ENCODE measurements at regions not wholly inside any gene's neighbourhood (a gene's known extent, or its start where the extent isn't known, plus 50 kb on each side); places are given as distances from the start of the nearest gene placed in this dataset.

DNA sequence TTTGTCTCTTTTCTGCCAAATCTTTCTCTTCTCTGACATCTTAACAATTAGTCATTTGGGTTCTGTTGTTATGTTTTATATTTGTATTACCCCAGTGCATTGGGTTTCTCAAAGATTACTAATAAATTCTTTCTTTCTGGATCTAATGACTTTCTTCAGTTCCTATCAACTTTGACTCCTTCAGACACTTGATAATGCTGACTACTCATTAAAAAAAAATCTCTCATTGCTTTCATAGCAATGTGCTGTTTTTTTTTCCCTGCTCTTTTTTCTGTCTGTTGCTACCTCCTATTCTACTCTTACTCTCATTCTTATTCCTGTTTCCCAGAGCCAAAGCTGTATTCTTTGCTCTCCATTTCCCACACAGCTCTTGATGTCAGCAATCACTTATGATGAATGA is 81.3 kb upstream of the MAP3K7 start:
- Histone ChIP-seq H3K27me3 (ENCODE audit: low read depth) (no peaks in the 10 kb centered on the region), H3K4me1 (no peaks in the 10 kb centered on the region), H3K27ac (no peak overlapping the region), H3K36me3 (no peaks in the 10 kb centered on the region), H3K9me3 (no peaks in the 10 kb centered on the region), H3K4me3 (no peak overlapping the region)
- TF ChIP-seq CTCF (IDR thresholded peaks at IDR 0.05): no peak
- intact Hi-C loops (cut with DNase I): no loop called here
- ATAC-seq: no peak
- no peak for DNase-seq

DNA sequence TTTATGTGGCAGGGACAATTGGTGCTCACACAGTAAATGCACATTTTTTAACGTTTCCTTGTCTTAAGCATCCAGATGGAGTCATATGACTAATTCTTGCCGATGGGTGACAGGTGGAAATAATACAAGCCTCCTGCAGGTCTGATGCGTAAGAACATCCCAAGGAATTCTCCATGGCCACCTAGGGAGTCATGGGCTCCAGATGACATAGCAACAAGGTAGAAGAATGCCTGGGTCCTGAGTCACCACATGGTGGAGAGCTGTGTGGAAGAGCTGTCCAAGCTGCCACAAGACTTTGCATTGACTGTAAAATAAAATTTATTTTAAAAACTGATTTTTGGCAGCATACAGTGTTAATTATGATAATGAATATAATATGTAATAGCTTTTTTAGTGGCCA is 77.0 kb upstream of the MAP3K7 start:
- intact Hi-C loops (cut with DNase I): no loop called here

DNA sequence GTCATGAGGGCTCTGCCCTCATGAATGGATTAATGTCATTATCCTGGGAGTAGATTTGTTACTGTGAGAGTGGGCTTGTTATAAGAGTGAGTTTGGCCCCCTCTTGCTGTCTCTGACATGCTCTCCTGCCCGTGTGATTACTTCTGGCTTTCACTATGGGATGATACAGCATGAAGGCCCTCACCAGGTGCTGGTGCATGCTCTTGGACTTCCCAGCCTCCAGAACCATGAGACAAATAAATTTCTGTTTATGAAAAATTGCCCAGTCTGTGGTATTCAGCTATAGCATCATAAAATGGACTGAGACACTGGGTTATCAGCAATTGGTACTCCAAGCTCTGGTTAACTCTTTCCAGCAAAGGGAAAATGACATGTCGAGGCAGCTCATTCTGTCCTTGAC is 76.2 kb upstream of the MAP3K7 start:
- ATAC-seq (no peak), DNase-seq (no peak)
- H3K36me3 ChIP-seq: no peaks in the 10 kb centered on the region
- H3K4me3 ChIP-seq: no peak overlapping the region
- intact Hi-C loops (cut with DNase I): no loop called here
- TF ChIP-seq CTCF (IDR thresholded peaks at IDR 0.05): no peak
- H3K27me3 ChIP-seq (ENCODE audit: low read depth): no peaks in the 10 kb centered on the region
- no peaks in the 10 kb centered on the region for H3K4me1 ChIP-seq
- H3K9me3 ChIP-seq: no peaks in the 10 kb centered on the region
- no peak overlapping the region for H3K27ac ChIP-seq

More for the DNA sequence above, 77.0 kb upstream of the MAP3K7 start:
- Histone ChIP-seq H3K27me3 (ENCODE audit: low read depth) (no peaks in the 10 kb centered on the region), H3K4me1 (no peaks in the 10 kb centered on the region), H3K27ac (no peak overlapping the region), H3K4me3 (no peak overlapping the region), H3K36me3 (no peaks in the 10 kb centered on the region), H3K9me3 (no peaks in the 10 kb centered on the region)
- TF ChIP-seq CTCF (IDR thresholded peaks at IDR 0.05): no peak
- ATAC-seq (no peak), DNase-seq (no peak)

DNA sequence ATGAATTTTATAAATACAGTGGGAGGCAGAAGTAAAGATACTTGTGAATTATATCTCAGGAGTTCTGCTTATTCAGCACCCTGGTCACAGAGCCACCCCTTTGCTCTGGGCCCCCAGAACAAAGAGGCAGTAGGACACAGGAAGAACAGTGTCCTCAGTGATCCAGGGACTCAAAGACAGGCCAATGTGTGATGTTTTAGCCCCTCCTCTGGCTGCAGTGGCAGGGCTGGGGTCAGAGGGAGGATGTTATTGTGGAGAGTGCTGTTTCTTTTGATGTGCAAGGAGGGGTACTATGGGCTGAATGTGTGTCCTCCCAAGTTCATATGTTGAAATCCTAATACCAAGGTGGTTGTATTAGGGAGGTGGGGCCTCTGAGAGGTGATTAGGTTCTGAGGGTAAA is 74.1 kb upstream of the MAP3K7 start:
- no peak for TF ChIP-seq CTCF (IDR thresholded peaks at IDR 0.05)
- DNase-seq (no peak), ATAC-seq (no peak)
- Histone ChIP-seq H3K36me3 (no peaks in the 10 kb centered on the region), H3K27ac (no peak overlapping the region), H3K4me1 (no peaks in the 10 kb centered on the region), H3K4me3 (no peak overlapping the region), H3K9me3 (no peaks in the 10 kb centered on the region), H3K27me3 (ENCODE audit: low read depth) (no peaks in the 10 kb centered on the region)
- intact Hi-C loops (cut with DNase I): no loop called here

- H3K27me3 ChIP-seq (ENCODE audit: low read depth): no peaks in the 10 kb centered on the region
- no peak overlapping the region for H3K4me3 ChIP-seq
- no peak for DNase-seq
- H3K36me3 ChIP-seq: no peaks in the 10 kb centered on the region
- no peak for ATAC-seq
- no peaks in the 10 kb centered on the region for H3K9me3 ChIP-seq
- intact Hi-C loops (cut with DNase I): no loop called here
- TF ChIP-seq CTCF (IDR thresholded peaks at IDR 0.05): no peak
- H3K4me1 ChIP-seq: no peaks in the 10 kb centered on the region
- no peak overlapping the region for H3K27ac ChIP-seq
Observed at GRCh38 chr6:90658497-90658896, 71.6 kb upstream of the MAP3K7 start.

- H3K27ac ChIP-seq: no peak overlapping the region
- no peak for TF ChIP-seq CTCF (IDR thresholded peaks at IDR 0.05)
- ATAC-seq (no peak), DNase-seq (no peak)
- no peak overlapping the region for H3K4me3 ChIP-seq
- intact Hi-C loops (cut with DNase I): no loop called here
- no peaks in the 10 kb centered on the region for H3K9me3 ChIP-seq
- no peaks in the 10 kb centered on the region for H3K4me1 ChIP-seq
- no peaks in the 10 kb centered on the region for H3K36me3 ChIP-seq
- H3K27me3 ChIP-seq (ENCODE audit: low read depth): no peaks in the 10 kb centered on the region
Observed at GRCh38 chr6:90656325-90656724, 69.5 kb upstream of the MAP3K7 start.

Data from lower lobe of right lung (tissue), 2 donors.